Endothelial cell of umbilical vein (primary cell): ENCODE measurements at regions not wholly inside any gene's neighbourhood (a gene's known extent, or its start where the extent isn't known, plus 50 kb on each side); places are given as distances from the start of the nearest gene placed in this dataset.

Experiments
- EZH2 ChIP-seq: IDR thresholded peaks from 2 replicates; pipeline ENCODE4 v1.6.1; 2012; ENCODE audit warnings: borderline replicate concordance, low read depth, mild to moderate bottlenecking, moderate library complexity, low read length, inconsistent platforms; ENCODE audit not compliant: severe bottlenecking
- GATA2 ChIP-seq: IDR thresholded peaks from 2 replicates; pipeline ENCODE4 v1.7.0; 2011; ENCODE audit warnings: low read depth, mild to moderate bottlenecking, moderate library complexity, mixed read lengths, low read length; ENCODE audit not compliant: insufficient read length, insufficient read depth
- POLR2AphosphoS5 ChIP-seq: IDR thresholded peaks from 2 replicates; pipeline ENCODE4 v1.6.1; 2012; ENCODE audit warnings: low read depth, mild to moderate bottlenecking, control low read depth, low read length, moderate library complexity; ENCODE audit not compliant: insufficient read depth
- TF ChIP-seq, protein P1 (sequence below), 2 donors: IDR thresholded peaks; 1 replicate in 1 of 2; 2 replicates in 1 of 2; pipeline ENCODE4 v1.5.1; 2011; ENCODE audit warnings: low read length in 2 of 2, mild to moderate bottlenecking in 2 of 2, moderate library complexity in 2 of 2, control low read depth in 1 of 2, inconsistent platforms in 1 of 2, low read depth in 1 of 2; ENCODE audit not compliant: insufficient read depth in 1 of 2; ENCODE audit errors: extremely low read depth in 1 of 2

DNA sequence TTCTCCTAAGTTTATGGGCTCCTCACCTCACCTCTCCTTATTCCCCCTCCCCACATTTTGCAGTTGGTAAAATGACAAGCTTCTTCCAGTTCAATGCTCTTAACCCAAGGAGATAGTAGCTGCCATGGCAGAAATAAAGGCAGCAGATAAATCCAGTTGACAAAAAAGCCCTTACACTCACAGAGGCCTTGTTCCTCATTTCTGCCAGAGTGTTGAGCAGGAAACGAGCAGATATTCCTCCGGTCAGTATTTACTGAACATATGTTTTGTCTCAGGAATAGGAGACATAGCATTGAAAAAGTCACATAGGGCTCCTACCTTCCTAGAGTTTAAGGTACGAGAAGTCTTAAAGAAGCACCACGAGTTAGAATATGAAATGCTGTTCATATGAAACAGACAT, 493.7 kb upstream of the TNP1 start:
- TF ChIP-seq POLR2AphosphoS5 (no peak), EZH2 (no peak), GATA2 (no peak)
- TF ChIP-seq, protein P1, sequence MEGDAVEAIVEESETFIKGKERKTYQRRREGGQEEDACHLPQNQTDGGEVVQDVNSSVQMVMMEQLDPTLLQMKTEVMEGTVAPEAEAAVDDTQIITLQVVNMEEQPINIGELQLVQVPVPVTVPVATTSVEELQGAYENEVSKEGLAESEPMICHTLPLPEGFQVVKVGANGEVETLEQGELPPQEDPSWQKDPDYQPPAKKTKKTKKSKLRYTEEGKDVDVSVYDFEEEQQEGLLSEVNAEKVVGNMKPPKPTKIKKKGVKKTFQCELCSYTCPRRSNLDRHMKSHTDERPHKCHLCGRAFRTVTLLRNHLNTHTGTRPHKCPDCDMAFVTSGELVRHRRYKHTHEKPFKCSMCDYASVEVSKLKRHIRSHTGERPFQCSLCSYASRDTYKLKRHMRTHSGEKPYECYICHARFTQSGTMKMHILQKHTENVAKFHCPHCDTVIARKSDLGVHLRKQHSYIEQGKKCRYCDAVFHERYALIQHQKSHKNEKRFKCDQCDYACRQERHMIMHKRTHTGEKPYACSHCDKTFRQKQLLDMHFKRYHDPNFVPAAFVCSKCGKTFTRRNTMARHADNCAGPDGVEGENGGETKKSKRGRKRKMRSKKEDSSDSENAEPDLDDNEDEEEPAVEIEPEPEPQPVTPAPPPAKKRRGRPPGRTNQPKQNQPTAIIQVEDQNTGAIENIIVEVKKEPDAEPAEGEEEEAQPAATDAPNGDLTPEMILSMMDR (IDR thresholded peaks at IDR 0.05; ENCODE audit: extremely low read depth in 1 of 2, insufficient read depth in 1 of 2, low read depth in 1 of 2, low read length in 2 of 2), result no peak
